Frontal cortex (tissue), 4 donors: ENCODE measurements at regions not wholly inside any gene's neighbourhood (a gene's known extent, or its start where the extent isn't known, plus 50 kb on each side); places are given as distances from the start of the nearest gene placed in this dataset. TPM values are rescaled to one million over a fixed set of nuclear protein-coding genes. Genes with fewer than 3 reads are reported as not detected.
"Not testable (repeated sequence)": the region's sequence is repeated elsewhere in the genome, so short reads cannot be mapped to it uniquely, and the experiment has no call there.

Experiments used
- DNase-seq, 2 donors: peaks; one replicate each; pipeline ENCODE4 v3.0.0; 2012; ENCODE audit warnings: low spot score in 2 of 2
- FAIRE-seq: peaks from 2 replicates; lab custom pipeline; 2012; peaks lifted over from hg19 to GRCh38; lab: Jason Lieb, UNC
- small RNA-seq: library from RNA; depleted of rRNA; stranded (forward); fragments of <200 nt; gene quantifications from one replicate; pipeline ENCODE3, GENCODE V24; 2014
- donor health status: control.
- donor health status: control.
- donor health status: control.

DNA sequence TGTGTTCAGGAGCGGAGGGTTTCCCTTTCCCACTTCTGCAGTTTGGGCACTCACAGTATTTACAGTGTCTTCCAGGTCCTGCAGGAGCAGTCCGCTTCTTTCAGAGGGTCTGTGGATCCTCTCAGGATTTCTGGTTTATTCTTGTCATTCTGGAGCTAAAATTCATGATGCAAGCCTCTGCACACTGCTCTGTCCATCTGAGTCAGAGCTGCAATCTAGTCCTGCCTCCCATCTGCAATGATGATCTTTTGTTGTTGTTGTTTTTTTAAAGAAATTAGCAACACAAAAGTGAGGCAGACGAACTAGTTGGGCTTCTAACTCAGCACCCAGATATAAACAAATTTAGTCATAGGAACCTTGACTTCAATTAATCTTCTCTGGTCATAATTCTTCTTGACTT, 86.5 kb downstream of the DLEU7 start:
- no peak for DNase-seq
- no peak for FAIRE-seq

DNA sequence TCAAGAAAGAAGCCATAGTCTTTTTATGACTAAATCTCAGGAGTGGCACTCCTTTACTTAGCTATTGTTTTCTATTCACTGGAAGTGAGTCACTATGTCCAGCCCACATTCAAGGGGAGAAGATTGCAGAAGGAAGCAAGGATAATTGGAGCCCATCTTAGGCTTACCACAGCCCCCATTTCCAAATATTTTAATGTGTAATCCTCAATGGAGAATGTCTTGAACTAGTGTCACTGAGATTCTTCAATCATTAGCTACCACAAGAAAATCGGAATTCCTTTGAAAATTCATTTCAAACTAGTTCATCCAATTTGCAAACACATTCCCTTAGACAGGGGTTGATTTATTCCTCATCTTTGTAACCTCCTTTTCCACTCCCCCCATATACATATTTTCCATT, 84.7 kb downstream of the DLEU7 start:
- FAIRE-seq (no peak), DNase-seq (no peak)

DNA sequence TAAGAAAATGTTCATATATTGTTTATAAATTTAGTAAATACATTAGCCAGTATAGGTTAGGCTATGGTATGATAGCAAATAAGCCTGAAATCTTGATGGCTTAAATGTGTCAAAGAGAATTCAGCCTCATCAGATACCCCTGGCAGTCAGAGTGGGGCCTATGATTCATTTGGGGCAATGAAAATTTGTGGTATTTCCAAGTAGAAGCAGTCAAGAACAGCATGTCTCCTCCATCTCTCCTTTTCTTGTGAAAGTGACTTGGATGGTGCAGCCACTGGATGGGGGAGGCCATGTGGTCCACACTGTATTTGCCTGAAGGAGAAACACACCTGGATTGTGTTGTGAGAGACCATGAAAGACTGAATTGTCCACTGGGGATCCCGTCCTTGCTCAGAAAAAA, 82.7 kb downstream of the DLEU7 start:
- no peak for FAIRE-seq
- DNase-seq = no peak

DNA sequence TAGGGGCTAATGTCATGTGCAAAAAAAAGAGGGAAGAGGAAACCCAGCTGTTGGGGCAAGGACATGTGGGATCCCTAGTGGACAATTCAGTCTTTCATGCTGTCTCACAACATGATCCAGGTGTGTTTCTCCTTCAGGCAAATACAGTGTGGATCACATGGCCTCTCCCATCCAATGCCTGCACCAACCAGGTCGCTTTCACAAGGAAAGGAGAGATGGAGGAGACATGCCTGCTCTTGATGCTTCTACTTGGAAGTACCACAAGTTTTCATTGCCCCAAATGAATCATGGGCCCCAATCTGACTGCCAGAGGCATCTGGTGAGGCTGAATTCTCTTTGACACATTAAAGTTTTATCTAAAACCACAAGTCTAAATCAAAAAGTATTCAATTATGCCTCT, 82.1 kb downstream of the DLEU7 start:
- DNase-seq (no peak), FAIRE-seq (no peak)

DNA sequence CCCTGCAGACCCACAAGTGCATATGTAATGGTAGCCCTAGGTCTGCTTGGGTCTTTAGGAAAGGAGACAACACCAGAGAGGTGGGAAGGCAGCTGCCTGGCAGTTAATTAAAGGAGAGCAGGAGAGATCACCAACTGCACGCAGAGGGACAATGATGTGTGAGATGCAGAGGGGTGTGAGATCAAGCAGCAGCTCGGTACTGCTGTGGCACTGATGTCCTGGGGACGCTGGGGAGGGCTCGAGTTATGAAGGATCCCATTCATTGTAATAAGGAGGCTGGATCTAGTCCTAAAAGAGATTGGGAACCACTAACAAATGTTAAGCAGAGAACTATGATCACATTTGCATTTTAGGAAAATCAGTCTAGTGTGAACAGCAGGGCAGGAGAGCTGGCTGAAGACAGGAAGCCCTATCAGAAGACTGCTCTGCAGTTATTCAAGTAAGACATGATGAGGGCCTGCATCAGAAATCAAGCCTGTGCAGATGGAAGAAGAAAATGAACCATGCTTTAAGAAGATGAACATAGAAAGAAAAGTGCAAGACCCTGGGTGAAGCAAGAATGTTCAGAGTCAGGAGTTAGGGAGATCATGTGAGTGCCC, 80.4 kb downstream of the DLEU7 start:
- FAIRE-seq (no peak), DNase-seq (no peak)

DNA sequence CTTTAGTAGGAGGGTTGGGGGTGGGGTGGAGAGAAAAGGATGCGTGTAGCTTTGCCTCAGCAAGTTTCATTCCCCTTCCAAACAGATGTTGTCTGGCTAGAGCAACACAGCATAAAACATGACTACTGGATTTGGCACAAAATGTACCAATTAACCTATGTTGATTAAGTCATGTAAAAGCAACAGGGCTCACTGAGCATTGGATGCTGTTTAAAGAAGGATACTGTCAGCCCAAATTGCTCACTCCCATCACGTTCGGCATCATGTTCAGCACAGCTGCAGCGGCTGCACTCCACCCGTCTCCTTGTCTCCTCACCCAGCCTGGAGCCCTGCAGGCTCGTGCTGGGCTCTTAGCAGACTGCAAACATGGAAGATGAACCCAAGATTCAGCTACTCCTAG, 77.5 kb downstream of the DLEU7 start:
- FAIRE-seq (no peak), DNase-seq (peak in 1 of 2 donors; percentile 33)

DNA sequence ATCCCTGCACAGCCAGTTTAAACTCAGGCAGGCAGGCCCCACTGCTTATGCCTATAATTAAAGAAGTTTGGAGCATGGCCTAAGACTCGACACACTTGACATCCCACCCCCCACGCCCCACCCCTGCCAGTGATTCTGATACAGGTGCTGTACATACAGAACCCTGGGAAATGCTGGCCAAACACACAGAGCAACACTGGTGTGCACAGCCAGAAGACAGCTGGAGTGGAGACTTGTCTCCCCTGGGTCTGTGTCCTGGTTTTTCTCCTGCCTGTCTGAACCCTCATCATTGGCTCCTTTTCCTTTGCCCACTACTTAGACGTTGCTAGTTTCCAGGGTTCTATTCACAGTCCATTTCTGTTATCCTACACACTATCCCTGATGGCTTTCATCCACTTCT, 76.8 kb downstream of the DLEU7 start:
- no peak for FAIRE-seq
- no peak for DNase-seq

DNA sequence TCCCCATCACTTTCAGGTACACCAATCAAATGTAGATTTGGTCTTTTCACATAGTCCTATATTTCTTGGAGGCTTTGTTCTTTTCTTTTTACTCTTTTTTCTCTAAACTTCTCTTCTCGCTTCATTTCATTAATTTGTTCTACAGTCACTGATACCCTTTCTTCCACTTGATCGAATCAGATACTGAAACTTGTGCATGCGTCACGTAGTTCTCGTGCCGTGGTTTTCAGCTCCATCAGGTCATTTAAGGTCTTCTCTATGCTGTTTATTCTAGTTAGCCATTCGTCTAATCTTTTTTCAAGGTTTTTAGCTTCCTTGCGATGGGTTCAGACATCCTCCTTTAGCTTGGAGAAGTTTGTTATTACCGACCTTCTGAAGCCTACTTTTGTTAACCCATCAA, 70.6 kb downstream of the DLEU7 start:
- not testable (repeated sequence) for DNase-seq, FAIRE-seq

Small RNA genes in the stretch of these regions (small RNA-seq; reads per million reads assigned to genes)
- gene RF02109 (not detected), gene RF02110 (not detected)
